PFSK-1 (cell line): ENCODE measurements at regions not wholly inside any gene's neighbourhood (a gene's known extent, or its start where the extent isn't known, plus 50 kb on each side); places are given as distances from the start of the nearest gene placed in this dataset.

Experiments used
- FOXP2 ChIP-seq: optimal IDR thresholded peaks from 2 replicates; pipeline ENCODE3; 2011; ENCODE audit warnings: borderline replicate concordance, control low read depth, inconsistent platforms; ENCODE audit not compliant: insufficient read depth; ENCODE audit errors: extremely low read length, extremely low read depth
- POLR2AphosphoS5 ChIP-seq: IDR thresholded peaks from 2 replicates; pipeline ENCODE4 v1.6.1; 2012; ENCODE audit warnings: low read depth, mild to moderate bottlenecking, control low read depth, low read length, moderate library complexity
- SIN3A ChIP-seq: IDR thresholded peaks from 2 replicates; pipeline ENCODE4 v1.6.1; 2012; ENCODE audit warnings: mild to moderate bottlenecking, low read length, moderate library complexity, borderline replicate concordance; ENCODE audit not compliant: insufficient read depth
- TAF1 ChIP-seq: IDR thresholded peaks from 2 replicates; pipeline ENCODE4 v1.6.1; 2012; ENCODE audit warnings: low read length, control low read depth, borderline replicate concordance; ENCODE audit not compliant: insufficient read depth
- TF ChIP-seq, protein P1 (sequence below), 2 experiments: IDR thresholded peaks; 2 replicates each; pipeline versions ENCODE4 v1.6.1 to v1.8.0; 2011 to 2012; ENCODE audit warnings: low read depth in 2 of 2, low read length in 2 of 2, control low read depth in 1 of 2, inconsistent platforms in 1 of 2, mild to moderate bottlenecking in 1 of 2, moderate library complexity in 1 of 2; ENCODE audit not compliant: insufficient read depth in 1 of 2

- TF ChIP-seq, protein P1, sequence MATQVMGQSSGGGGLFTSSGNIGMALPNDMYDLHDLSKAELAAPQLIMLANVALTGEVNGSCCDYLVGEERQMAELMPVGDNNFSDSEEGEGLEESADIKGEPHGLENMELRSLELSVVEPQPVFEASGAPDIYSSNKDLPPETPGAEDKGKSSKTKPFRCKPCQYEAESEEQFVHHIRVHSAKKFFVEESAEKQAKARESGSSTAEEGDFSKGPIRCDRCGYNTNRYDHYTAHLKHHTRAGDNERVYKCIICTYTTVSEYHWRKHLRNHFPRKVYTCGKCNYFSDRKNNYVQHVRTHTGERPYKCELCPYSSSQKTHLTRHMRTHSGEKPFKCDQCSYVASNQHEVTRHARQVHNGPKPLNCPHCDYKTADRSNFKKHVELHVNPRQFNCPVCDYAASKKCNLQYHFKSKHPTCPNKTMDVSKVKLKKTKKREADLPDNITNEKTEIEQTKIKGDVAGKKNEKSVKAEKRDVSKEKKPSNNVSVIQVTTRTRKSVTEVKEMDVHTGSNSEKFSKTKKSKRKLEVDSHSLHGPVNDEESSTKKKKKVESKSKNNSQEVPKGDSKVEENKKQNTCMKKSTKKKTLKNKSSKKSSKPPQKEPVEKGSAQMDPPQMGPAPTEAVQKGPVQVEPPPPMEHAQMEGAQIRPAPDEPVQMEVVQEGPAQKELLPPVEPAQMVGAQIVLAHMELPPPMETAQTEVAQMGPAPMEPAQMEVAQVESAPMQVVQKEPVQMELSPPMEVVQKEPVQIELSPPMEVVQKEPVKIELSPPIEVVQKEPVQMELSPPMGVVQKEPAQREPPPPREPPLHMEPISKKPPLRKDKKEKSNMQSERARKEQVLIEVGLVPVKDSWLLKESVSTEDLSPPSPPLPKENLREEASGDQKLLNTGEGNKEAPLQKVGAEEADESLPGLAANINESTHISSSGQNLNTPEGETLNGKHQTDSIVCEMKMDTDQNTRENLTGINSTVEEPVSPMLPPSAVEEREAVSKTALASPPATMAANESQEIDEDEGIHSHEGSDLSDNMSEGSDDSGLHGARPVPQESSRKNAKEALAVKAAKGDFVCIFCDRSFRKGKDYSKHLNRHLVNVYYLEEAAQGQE (IDR thresholded peaks at IDR 0.05; ENCODE audit: insufficient read depth in 1 of 2, low read depth in 2 of 2, low read length in 2 of 2), result no peak
- TF ChIP-seq POLR2AphosphoS5, result no peak
- TF ChIP-seq TAF1, result no peak
- no peak for TF ChIP-seq SIN3A
- no peak for TF ChIP-seq FOXP2
Measured at GRCh38 chr7:115217373-115217772, 295.5 kb downstream of the MDFIC start.
